Endothelial cell (in vitro differentiated cells): ENCODE measurements at regions not wholly inside any gene's neighbourhood (a gene's known extent, or its start where the extent isn't known, plus 50 kb on each side); places are given as distances from the start of the nearest gene placed in this dataset.

Experiments used
- DNase-seq: peaks from one replicate; pipeline ENCODE4 v3.0.0; 2021; ENCODE audit warnings: low spot score
- H3K27ac Mint-ChIP-seq: one replicate; pipeline ENCODE4 v1.8.0; 2021; ENCODE audit warnings: mixed read lengths, inconsistent platforms; ENCODE audit not compliant: unreplicated experiment
- H3K27me3 Mint-ChIP-seq: one replicate; pipeline ENCODE4 v1.8.0; 2021; ENCODE audit warnings: mild to moderate bottlenecking, moderate library complexity, mixed read lengths, inconsistent platforms; ENCODE audit not compliant: unreplicated experiment
- H3K36me3 Mint-ChIP-seq: one replicate; pipeline ENCODE4 v1.8.0; 2021; ENCODE audit warnings: mild to moderate bottlenecking, low read depth, mixed read lengths, inconsistent platforms; ENCODE audit not compliant: unreplicated experiment
- H3K4me1 Mint-ChIP-seq: one replicate; pipeline ENCODE4 v1.8.0; 2021; ENCODE audit warnings: mild to moderate bottlenecking, mixed read lengths, inconsistent platforms; ENCODE audit not compliant: unreplicated experiment
- H3K4me3 Mint-ChIP-seq: one replicate; pipeline ENCODE4 v1.8.0; 2021; ENCODE audit warnings: mild to moderate bottlenecking, mixed read lengths, inconsistent platforms; ENCODE audit not compliant: unreplicated experiment
- H3K9me3 Mint-ChIP-seq: one replicate; pipeline ENCODE4 v1.8.0; 2021; ENCODE audit warnings: mixed read lengths, inconsistent platforms; ENCODE audit not compliant: unreplicated experiment
- TF ChIP-seq, protein P1 (sequence below): fragments of 200-600 bp; sonication (generic); IDR thresholded peaks from one replicate; pipeline ENCODE4 v1.5.0; 2021; ENCODE audit warnings: antibody characterized with exemption; ENCODE audit not compliant: unreplicated experiment

DNA sequence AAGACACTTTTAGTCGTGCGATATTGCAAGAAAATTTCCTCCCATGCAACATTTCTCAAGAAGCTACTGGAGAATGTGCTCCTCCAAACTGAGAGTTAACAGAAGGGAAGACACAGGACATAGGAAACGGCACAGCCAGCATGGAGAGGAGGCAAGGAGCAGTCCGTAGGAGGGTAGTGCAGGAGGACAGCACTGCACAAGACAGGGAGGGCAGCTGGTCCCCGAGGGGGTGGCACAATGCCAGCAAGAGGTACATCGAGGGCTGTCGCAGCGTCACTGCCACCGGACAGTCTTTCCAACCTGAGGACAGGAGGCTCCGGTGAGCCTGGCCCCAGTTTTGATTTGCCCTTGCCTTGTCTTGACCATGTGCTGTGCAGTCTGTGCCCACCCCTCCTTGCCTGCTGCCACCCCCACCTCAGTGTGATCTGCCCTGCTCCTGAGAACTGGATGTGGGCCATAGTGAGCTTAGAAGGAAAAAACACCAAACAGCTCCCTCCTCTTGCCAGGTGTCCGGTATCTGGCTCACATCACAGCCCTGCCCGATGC, 81.6 kb upstream of the LAPTM4A start:
- Mint-ChIP-seq H3K4me1 (peaks cover 21% of the 10 kb centered on the region), H3K36me3 (no peaks in the 10 kb centered on the region), H3K27ac (no peak overlapping the region), H3K9me3 (no peaks in the 10 kb centered on the region), H3K4me3 (no peak overlapping the region), H3K27me3 (peaks cover 8% of the 10 kb centered on the region)
- TF ChIP-seq, protein P1, sequence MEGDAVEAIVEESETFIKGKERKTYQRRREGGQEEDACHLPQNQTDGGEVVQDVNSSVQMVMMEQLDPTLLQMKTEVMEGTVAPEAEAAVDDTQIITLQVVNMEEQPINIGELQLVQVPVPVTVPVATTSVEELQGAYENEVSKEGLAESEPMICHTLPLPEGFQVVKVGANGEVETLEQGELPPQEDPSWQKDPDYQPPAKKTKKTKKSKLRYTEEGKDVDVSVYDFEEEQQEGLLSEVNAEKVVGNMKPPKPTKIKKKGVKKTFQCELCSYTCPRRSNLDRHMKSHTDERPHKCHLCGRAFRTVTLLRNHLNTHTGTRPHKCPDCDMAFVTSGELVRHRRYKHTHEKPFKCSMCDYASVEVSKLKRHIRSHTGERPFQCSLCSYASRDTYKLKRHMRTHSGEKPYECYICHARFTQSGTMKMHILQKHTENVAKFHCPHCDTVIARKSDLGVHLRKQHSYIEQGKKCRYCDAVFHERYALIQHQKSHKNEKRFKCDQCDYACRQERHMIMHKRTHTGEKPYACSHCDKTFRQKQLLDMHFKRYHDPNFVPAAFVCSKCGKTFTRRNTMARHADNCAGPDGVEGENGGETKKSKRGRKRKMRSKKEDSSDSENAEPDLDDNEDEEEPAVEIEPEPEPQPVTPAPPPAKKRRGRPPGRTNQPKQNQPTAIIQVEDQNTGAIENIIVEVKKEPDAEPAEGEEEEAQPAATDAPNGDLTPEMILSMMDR = no peak
- DNase-seq = no peak

- no peak for DNase-seq
- H3K4me3 Mint-ChIP-seq = no peak overlapping the region
- peaks cover 8% of the 10 kb centered on the region for H3K27me3 Mint-ChIP-seq
- H3K36me3 Mint-ChIP-seq = no peaks in the 10 kb centered on the region
- TF ChIP-seq, protein P1 = no peak
- no peak overlapping the region for H3K27ac Mint-ChIP-seq
- H3K9me3 Mint-ChIP-seq = no peaks in the 10 kb centered on the region
- H3K4me1 Mint-ChIP-seq = peaks cover 30% of the 10 kb centered on the region
Observed at GRCh38 chr2:20130821-20131645, 79.6 kb upstream of the LAPTM4A start.

- Mint-ChIP-seq H3K4me3 (no peak overlapping the region), H3K36me3 (no peaks in the 10 kb centered on the region), H3K4me1 (peaks cover 33% of the 10 kb centered on the region), H3K27me3 (peaks cover 8% of the 10 kb centered on the region), H3K27ac (no peak overlapping the region), H3K9me3 (no peaks in the 10 kb centered on the region)
- DNase-seq = no peak
- TF ChIP-seq, protein P1 = no peak
Observed at GRCh38 chr2:20130160-20130560, 78.7 kb upstream of the LAPTM4A start.

- no peak for DNase-seq
- TF ChIP-seq, protein P1 = no peak
- H3K27me3 Mint-ChIP-seq = peaks cover 8% of the 10 kb centered on the region
- no peaks in the 10 kb centered on the region for H3K36me3 Mint-ChIP-seq
- no peaks in the 10 kb centered on the region for H3K9me3 Mint-ChIP-seq
- H3K4me1 Mint-ChIP-seq = peaks cover 33% of the 10 kb centered on the region
- no peak overlapping the region for H3K27ac Mint-ChIP-seq
- no peak overlapping the region for H3K4me3 Mint-ChIP-seq
Observed at GRCh38 chr2:20129331-20130159, 78.1 kb upstream of the LAPTM4A start.
